ENCODE measurements at regions not wholly inside any gene's neighbourhood (a gene's known extent, or its start where the extent isn't known, plus 50 kb on each side); places are given as distances from the start of the nearest gene placed in this dataset.

DNA sequence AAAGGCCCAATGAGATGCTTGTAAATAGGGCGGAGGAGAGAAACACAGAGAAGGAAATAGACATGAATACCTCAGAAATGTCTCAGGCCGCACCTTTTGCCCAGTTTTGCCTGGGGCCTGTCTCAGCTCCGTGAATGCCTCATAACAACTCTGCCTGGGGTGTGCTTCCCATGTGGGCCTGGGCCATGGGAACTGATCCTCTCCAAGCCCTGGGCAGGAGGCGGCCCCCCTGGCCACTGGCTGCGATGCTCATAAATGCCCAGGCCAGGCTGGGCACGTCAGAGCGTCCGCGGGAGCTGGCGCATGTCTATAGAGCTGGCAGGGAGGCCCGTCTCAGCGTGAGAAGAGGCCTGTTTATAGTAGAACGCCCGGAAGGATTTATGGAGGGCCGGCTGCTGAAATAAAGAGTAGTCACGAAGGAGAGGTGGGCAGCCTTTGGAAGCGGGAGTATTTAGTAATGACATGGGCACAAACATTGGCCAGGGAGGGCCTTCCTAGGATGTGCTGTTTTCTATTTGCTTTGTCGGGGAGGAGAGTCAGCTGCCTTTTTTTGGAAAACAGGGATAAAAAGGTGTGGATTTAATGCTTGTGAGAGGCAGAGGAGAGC lies 85.9 kb upstream of the IGF1R start:
- no peaks in the 10 kb centered on the region for H4K20me1 ChIP-seq (ENCODE audit: insufficient read depth)
- peak; percentile 36 to 57 for DNase-seq
- H3K27me3 ChIP-seq (ENCODE audit: insufficient read depth, low read depth) = peaks cover 26% of the 10 kb centered on the region; the same call in 1 of the 2 replicates
- intact Hi-C loops (cut with micrococcal nuclease; ENCODE audit: unreplicated experiment) = no loop called here
- no TSS peak for BruUV-seq (replicated peaks)
- no peaks in the 10 kb centered on the region for H3K9me2 ChIP-seq (ENCODE audit: insufficient read depth)
- TF ChIP-seq EZH2 (IDR thresholded peaks at IDR 0.05; ENCODE audit: low read depth) = no peak
- H3K36me3 ChIP-seq (ENCODE audit: low read depth) = no peaks in the 10 kb centered on the region
- H3F3A ChIP-seq (ENCODE audit: insufficient read depth, low read depth) = no peaks in the 10 kb centered on the region
- no peak overlapping the region for H2AFZ ChIP-seq
- no peak overlapping the region for H3K4me2 ChIP-seq
- H3K4me3 ChIP-seq = no peak overlapping the region
- no peaks in the 10 kb centered on the region for H3K4me1 ChIP-seq (replicated peaks; ENCODE audit: insufficient read depth)
- H3K79me2 ChIP-seq (ENCODE audit: low read depth) = no peaks in the 10 kb centered on the region
- POLR2A ChIA-PET (ENCODE audit: unreplicated experiment) = interaction anchor here (0.5 to 0.7 kb wide), 3 partner anchors 58 to 538 kb away, joined by 4 to 5 read pairs (median 5); no protein-coding TSS in a partner anchor
- CTCF ChIA-PET = interaction anchor here (0.6 kb wide), 1 partner anchor 201 kb away, joined by 4 read pairs; no protein-coding TSS in a partner anchor
- H3K27ac ChIP-seq = no peak overlapping the region
- H3K9me3 ChIP-seq (ENCODE audit: insufficient read depth, low read depth) = no peaks in the 10 kb centered on the region

GRCh38 chr15:98565566-98565965 lies 82.8 kb upstream of the IGF1R start:
- intact Hi-C loops (cut with micrococcal nuclease; ENCODE audit: unreplicated experiment) = no loop called here
- no peak for DNase-seq
- Histone ChIP-seq H3K36me3 (ENCODE audit: low read depth) (no peaks in the 10 kb centered on the region), H3K4me2 (no peak overlapping the region), H3K4me3 (no peak overlapping the region), H3K9me3 (ENCODE audit: insufficient read depth, low read depth) (no peaks in the 10 kb centered on the region), H3F3A (ENCODE audit: insufficient read depth, low read depth) (no peaks in the 10 kb centered on the region), H3K79me2 (ENCODE audit: low read depth) (no peaks in the 10 kb centered on the region), H2AFZ (no peak overlapping the region), H3K9me2 (ENCODE audit: insufficient read depth) (no peaks in the 10 kb centered on the region), H3K4me1 (replicated peaks; ENCODE audit: insufficient read depth) (no peaks in the 10 kb centered on the region), H3K27me3 (ENCODE audit: insufficient read depth, low read depth) (peaks cover 21% of the 10 kb centered on the region; the same call in 1 of the 2 replicates), H3K27ac (no peak overlapping the region), H4K20me1 (ENCODE audit: insufficient read depth) (no peaks in the 10 kb centered on the region)
- TF ChIP-seq CTCF (conservative IDR thresholded peaks at IDR 0.05) = no peak
- TF ChIP-seq EZH2 (IDR thresholded peaks at IDR 0.05; ENCODE audit: low read depth) = no peak
- no TSS peak for BruUV-seq (replicated peaks)
- ChIA-PET CTCF (no interaction called here), POLR2A (ENCODE audit: unreplicated experiment) (no interaction called here)

DNA sequence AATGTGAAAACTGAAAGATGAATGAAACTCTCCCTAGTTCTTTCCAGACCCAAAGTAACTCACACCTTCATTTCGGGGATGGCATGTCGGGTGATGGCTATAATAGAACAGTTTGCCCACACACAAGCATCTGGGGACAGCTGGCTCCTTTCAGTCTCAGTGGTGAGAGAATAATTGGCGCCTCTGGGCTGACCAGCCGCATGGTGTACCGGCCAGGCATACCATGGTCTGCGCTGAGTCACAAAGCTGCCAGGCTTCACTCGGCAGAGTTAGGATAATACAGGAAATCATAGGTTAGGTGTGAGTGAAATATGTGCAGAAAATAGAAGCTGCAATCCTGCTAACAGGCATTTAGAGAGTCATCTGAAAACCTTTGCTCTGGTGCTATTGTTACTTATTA lies 80.4 kb upstream of the IGF1R start:
- no peaks in the 10 kb centered on the region for H3K36me3 ChIP-seq (ENCODE audit: low read depth)
- H3K27ac ChIP-seq = no peak overlapping the region
- H3K9me2 ChIP-seq (ENCODE audit: insufficient read depth) = no peaks in the 10 kb centered on the region
- BruUV-seq (replicated peaks) = no TSS peak
- intact Hi-C loops (cut with micrococcal nuclease; ENCODE audit: unreplicated experiment) = no loop called here
- H3K27me3 ChIP-seq (ENCODE audit: insufficient read depth, low read depth) = peaks cover 31% of the 10 kb centered on the region
- POLR2A ChIA-PET (ENCODE audit: unreplicated experiment) = interaction anchor here (0.7 kb wide), 1 partner anchor 666 kb away, joined by 10 read pairs; no protein-coding TSS in a partner anchor
- H3K4me3 ChIP-seq = no peak overlapping the region
- H3K9me3 ChIP-seq (ENCODE audit: insufficient read depth, low read depth) = no peaks in the 10 kb centered on the region
- no peak overlapping the region for H2AFZ ChIP-seq
- H4K20me1 ChIP-seq (ENCODE audit: insufficient read depth) = no peaks in the 10 kb centered on the region
- TF ChIP-seq EZH2 (IDR thresholded peaks at IDR 0.05; ENCODE audit: low read depth) (no peak), CTCF (conservative IDR thresholded peaks at IDR 0.05) (no peak)
- peak in 1 of 2 experiments; percentile 21 for DNase-seq
- no peaks in the 10 kb centered on the region for H3K4me1 ChIP-seq (replicated peaks; ENCODE audit: insufficient read depth)
- no peaks in the 10 kb centered on the region for H3K79me2 ChIP-seq (ENCODE audit: low read depth)
- no peaks in the 10 kb centered on the region for H3F3A ChIP-seq (ENCODE audit: insufficient read depth, low read depth)
- no peak overlapping the region for H3K4me2 ChIP-seq
- CTCF ChIA-PET = interaction anchor here (0.6 kb wide), 1 partner anchor 35 kb away, joined by 3 read pairs; no protein-coding TSS in a partner anchor
